ENCODE measurements at regions not wholly inside any gene's neighbourhood (a gene's known extent, or its start where the extent isn't known, plus 50 kb on each side); places are given as distances from the start of the nearest gene placed in this dataset.
A peak's percentile ranks its signal among the peaks of the same experiment; 100 is the strongest.
"Not testable (repeated sequence)": the region's sequence is repeated elsewhere in the genome, so short reads cannot be mapped to it uniquely, and the experiment has no call there.

DNA sequence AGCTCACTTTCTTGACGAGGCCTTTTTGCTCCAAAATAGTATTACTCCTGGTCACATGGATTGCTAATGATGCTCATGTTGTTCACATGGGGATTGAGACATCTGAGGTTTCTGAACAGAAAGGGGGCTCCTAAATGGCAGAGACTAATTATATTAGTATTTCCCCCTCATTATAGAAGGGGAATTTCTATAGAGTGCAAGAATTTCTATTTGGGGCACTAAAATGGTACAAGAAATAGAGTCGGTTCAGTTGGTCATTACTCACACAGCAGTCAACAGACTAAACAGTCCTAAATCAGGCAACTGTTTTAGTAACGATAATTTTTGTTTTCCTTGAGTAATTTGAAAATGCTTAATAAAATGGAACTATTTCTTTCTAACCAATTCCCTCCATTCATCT lies 108.9 kb downstream of the DACT1 start:
- no peaks in the 10 kb centered on the region for H3K36me3 ChIP-seq
- peaks cover 13 to 56% (median 28%) of the 10 kb centered on the region in 3 donors for H3K4me1 ChIP-seq
- 41 to 61% methylated on average over 3 of the region's 3 CpGs for WGBS, 2 donors
- no peak overlapping the region for H3K4me3 ChIP-seq
- no peaks in the 10 kb centered on the region for H3K9me3 ChIP-seq
- H3K27me3 ChIP-seq: no peaks in the 10 kb centered on the region
- peak overlapping the region in 3 of 4 donors; percentile 19 to 85 (median 70) for H3K27ac ChIP-seq
- intact Hi-C loops (cut with DNase I): no loop called here
- DNase-seq: no peak
- TF ChIP-seq, protein P1, sequence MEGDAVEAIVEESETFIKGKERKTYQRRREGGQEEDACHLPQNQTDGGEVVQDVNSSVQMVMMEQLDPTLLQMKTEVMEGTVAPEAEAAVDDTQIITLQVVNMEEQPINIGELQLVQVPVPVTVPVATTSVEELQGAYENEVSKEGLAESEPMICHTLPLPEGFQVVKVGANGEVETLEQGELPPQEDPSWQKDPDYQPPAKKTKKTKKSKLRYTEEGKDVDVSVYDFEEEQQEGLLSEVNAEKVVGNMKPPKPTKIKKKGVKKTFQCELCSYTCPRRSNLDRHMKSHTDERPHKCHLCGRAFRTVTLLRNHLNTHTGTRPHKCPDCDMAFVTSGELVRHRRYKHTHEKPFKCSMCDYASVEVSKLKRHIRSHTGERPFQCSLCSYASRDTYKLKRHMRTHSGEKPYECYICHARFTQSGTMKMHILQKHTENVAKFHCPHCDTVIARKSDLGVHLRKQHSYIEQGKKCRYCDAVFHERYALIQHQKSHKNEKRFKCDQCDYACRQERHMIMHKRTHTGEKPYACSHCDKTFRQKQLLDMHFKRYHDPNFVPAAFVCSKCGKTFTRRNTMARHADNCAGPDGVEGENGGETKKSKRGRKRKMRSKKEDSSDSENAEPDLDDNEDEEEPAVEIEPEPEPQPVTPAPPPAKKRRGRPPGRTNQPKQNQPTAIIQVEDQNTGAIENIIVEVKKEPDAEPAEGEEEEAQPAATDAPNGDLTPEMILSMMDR (IDR thresholded peaks at IDR 0.05): no peak
- no peak for TF ChIP-seq POLR2A (IDR thresholded peaks at IDR 0.05)

DNA sequence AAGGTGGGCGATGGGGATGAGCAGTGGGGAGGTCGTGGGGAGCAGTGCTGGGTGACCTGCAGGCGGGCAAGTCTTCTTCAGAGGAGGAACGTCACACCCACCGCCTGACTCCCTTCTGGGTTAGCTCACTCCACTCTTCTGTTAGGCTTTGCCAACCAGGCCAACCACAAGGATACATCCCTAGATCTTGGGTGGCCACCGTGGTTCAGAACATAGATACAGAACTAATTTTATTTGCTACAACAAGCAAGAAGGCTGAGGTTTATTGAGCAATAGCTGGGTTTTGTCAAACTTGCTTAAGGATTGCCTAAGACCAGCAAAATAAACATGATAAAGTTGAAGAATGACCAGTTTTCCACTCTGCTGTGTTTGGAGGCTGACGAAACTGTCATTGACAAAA lies 109.4 kb downstream of the DACT1 start:
- no peak for TF ChIP-seq POLR2A (IDR thresholded peaks at IDR 0.05)
- TF ChIP-seq, protein P1 (IDR thresholded peaks at IDR 0.05): no peak
- H3K4me3 ChIP-seq: no peak overlapping the region
- no peaks in the 10 kb centered on the region for H3K27me3 ChIP-seq
- H3K9me3 ChIP-seq: no peaks in the 10 kb centered on the region
- peaks cover 16 to 61% (median 33%) of the 10 kb centered on the region in 3 donors for H3K4me1 ChIP-seq
- no peaks in the 10 kb centered on the region for H3K36me3 ChIP-seq
- WGBS, 2 donors: 58 to 61% methylated on average over 5 to 7 of the region's 7 CpGs
- H3K27ac ChIP-seq: peak overlapping the region in 3 of 4 donors; percentile 19 to 85 (median 70)
- intact Hi-C loops (cut with DNase I): no loop called here
- DNase-seq: no peak

DNA sequence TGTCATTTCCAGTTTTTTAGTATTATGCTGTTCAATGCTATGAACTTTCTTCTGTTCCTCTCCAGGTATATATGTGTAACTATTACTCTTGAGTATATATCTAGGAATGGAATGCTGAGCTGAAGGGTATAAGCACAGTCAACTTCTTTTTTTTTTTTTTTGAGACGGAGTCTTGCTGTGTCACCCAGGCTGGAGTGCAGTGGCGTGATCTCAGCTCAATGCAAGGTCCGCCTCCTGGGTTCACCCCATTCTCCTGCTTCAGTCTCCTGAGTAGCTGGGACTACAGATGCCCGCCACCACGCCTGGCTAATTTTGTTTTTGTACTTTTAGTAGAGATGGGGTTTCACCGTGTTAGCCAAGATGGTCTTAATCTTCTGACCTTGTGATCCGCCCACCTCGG lies 110.5 kb downstream of the DACT1 start:
- 85 to 90% methylated on average over 5 to 8 of the region's 8 CpGs for WGBS, 2 donors
- H3K4me3 ChIP-seq; DNase-seq; H3K36me3 ChIP-seq; intact Hi-C loops (cut with DNase I); H3K27me3 ChIP-seq; H3K9me3 ChIP-seq; H3K27ac ChIP-seq: not testable (repeated sequence)
- peaks cover 23 to 71% (median 42%) of the 10 kb centered on the region in 3 donors for H3K4me1 ChIP-seq

DNA sequence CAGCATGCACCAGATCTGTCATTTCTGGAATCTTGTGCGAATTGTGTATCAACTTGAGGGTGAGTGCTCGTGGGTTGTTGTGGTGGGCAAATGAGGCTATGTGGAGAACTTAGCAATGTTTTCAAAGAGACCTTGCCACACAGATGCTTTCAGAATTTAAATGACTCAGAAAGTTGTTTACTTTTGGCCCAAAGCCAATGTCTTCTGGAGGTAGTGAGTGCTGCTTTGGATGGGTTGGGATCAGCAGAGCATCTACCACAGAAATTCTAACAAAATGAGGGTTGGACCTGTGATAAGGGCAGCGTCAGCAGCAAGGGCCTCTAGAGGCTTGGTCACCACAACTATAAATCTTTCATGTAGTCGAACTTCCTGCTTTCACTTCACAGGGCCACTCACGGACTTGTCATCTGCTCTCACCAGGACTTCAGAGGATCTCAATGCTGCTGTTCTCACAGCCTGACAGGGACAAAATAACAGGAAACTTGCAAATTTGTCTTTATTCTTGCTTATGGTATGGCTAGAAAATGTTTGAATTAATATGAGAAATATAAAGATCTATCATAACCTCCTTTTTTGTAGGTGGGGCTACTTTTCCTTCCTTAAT lies 111.4 kb downstream of the DACT1 start:
- Histone ChIP-seq H3K9me3 (no peaks in the 10 kb centered on the region), H3K27me3 (no peaks in the 10 kb centered on the region), H3K36me3 (no peaks in the 10 kb centered on the region), H3K4me1 (peaks cover 23 to 77% (median 42%) of the 10 kb centered on the region in 3 donors), H3K4me3 (no peak overlapping the region), H3K27ac (peak overlapping the region in 1 of 4 donors; percentile 12)
- intact Hi-C loops (cut with DNase I): no loop called here
- WGBS, 2 donors: 49 to 64% methylated on average over 5 of the region's 5 CpGs
- no peak for TF ChIP-seq POLR2A (IDR thresholded peaks at IDR 0.05)
- TF ChIP-seq, protein P1 (IDR thresholded peaks at IDR 0.05): no peak
- no peak for DNase-seq

DNA sequence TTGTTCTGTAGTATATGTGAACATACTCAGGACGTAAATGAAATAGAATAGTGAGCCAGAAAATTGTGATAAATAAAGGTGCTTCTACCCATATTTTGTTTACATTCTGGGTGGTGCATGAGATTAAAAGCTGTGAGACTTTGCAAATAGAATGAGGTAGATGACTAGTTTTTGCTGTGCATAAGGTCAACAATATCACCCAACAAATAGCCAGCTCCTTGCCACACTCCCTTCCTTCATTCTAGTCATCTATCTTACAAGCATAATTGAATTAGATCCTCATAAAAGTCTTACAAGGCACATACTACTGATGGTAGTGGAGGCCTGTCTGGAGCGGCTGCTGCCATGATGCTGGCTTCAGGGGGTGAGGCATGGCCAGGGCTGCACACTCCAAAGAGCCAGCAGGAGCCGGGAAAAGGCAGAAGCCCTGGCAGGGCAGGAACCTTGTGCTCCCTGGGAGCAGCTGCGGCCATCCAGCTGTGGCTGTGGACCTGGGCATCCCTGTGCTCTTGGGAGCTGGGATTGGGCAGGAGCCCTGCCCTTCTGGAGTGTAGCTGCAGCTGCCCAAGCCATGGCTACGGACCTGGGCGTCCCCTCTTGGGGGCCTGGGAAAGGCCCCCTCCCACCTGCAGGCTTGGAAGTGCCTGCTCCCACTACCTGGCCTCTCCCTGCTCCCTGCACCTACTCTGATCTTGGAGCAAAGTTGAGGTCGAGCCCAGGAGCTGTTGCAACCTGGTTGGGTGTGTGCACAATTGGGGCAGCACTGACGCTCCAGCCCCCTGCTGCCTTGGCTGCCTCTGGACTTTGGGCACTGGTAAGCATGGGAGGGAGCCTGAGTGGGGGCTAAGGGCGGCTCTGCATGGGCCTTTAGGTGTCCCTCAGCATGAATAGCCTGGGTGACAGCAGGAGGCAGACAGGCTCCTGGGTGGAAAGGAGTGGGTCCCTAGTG lies 112.8 kb downstream of the DACT1 start:
- intact Hi-C loops (cut with DNase I): no loop called here
- no peak overlapping the region for H3K27ac ChIP-seq
- no peaks in the 10 kb centered on the region for H3K36me3 ChIP-seq
- TF ChIP-seq POLR2A (IDR thresholded peaks at IDR 0.05): no peak
- TF ChIP-seq, protein P1 (IDR thresholded peaks at IDR 0.05): no peak
- peaks cover 23 to 83% (median 39%) of the 10 kb centered on the region in 3 donors for H3K4me1 ChIP-seq
- no peak for DNase-seq
- H3K27me3 ChIP-seq: no peaks in the 10 kb centered on the region
- 0 to 40% methylated on average over 1 to 2 of the region's 9 CpGs for WGBS, 2 donors
- H3K9me3 ChIP-seq: no peaks in the 10 kb centered on the region
- H3K4me3 ChIP-seq: no peak overlapping the region
